Myocyte (in vitro differentiated cells): ENCODE measurements at regions not wholly inside any gene's neighbourhood (a gene's known extent, or its start where the extent isn't known, plus 50 kb on each side); places are given as distances from the start of the nearest gene placed in this dataset.

Experiments used
- DNase-seq: peaks from one replicate; pipeline ENCODE4 v3.0.0-alpha.2; 2012; ENCODE audit warnings: low read depth

- no peak for DNase-seq
Observed at GRCh38 chr20:22781869-22782268, 197.5 kb upstream of the FOXA2 start.

- DNase-seq, result no peak
Observed at GRCh38 chr20:22789676-22790075, 205.3 kb upstream of the FOXA2 start.

GRCh38 chr20:22791396-22791795, 207.0 kb upstream of the FOXA2 start:
- no peak for DNase-seq

DNA sequence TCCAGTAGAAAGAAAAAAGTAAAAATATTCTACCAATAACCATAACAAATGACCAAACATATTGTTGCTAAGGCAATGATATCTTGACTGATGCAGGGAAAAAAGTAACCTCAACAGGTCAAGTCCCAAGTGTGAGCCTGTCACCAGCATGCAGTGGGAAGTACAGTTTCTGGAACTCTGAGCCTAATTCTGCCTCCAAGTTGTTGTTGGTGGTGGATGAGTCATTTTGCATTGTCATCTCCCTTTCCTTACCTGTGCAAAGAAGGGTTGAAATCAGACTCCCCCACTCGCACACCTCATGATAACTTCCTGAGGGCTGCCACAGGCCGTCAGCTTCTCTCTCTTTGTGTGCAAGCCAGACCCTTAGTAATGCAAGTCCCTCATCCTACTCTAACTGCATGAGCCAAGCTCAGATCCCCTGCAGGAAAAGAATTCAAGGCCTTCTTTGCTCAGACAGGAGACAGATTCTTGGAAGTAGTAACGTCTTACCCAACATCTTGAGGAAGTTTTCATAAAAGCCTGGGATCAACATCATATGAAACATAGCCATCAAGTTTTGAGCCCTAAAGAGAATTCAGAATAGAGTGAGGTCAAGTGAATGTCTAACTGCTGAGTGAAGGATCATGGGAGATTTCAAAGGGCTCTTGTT, 207.6 kb upstream of the FOXA2 start:
- DNase-seq, result no peak

- no peak for DNase-seq
Observed at GRCh38 chr20:22794200-22794599, 209.8 kb upstream of the FOXA2 start.

GRCh38 chr20:22795433-22795832, 211.1 kb upstream of the FOXA2 start:
- DNase-seq, result no peak

DNA sequence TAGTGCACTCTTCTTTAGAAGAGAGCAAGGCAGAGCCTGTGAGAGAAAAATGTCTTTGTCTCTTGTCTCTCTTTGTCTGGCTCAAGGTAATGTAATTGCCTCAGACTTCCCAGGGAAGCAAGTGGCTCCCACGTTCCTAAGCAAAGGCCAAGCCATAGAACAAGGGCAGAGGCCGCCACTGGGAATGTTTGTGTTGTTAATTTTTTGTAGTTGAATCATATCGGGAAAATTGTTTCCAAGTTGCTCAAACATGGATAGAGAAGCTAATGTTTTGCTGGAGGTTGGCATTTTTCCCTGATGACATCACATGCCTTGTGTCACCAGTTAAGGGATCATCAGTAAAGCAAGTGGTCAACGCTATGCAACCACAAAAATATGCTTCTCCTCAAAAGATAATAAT, 211.5 kb upstream of the FOXA2 start:
- DNase-seq, result peak; percentile 92

GRCh38 chr20:22796469-22797077, 212.2 kb upstream of the FOXA2 start:
- peak; percentile 70 for DNase-seq

- no peak for DNase-seq
Observed at GRCh38 chr20:22797103-22797502, 212.7 kb upstream of the FOXA2 start.

GRCh38 chr20:22799687-22800086, 215.3 kb upstream of the FOXA2 start:
- DNase-seq, result peak; percentile 37

DNA sequence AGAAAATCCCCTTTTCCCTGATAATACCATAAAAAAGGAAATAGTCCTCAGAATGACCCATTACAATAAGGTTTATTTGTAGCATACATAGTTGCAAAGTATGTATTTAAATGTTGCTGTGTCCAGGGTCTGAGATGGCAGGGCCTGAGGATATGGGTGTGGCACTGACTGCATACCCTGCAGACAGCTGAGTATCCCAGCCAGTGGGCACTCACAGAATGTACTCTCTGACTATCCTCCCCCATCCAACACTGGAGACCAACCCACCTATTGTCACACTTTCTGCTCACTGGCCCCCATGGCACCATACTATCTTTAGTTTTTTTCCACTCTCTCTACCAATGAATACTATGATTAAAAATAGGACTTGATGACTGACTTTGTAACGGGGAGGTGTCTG, 215.8 kb upstream of the FOXA2 start:
- DNase-seq, result peak; percentile 94

DNA sequence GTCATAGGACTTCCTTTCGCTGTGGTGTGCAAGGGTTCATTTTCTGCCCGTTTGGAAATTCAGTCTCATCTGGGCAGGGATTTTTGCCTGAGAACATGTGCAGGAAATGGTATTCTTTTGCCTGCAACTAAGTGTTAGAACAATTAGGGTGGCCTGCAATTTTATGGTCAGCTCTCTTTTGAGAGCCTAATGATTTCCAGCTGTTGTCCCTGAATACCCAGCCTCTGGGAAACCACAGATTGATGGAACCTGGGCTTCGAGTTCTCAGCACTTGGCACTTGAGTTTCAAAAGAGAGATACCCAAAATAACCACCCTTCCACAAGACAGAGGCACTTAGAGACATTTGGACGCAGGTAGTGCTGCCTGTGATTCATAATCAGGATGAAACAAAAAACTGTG, 217.2 kb upstream of the FOXA2 start:
- peak; percentile 89 for DNase-seq

- DNase-seq, result peak; percentile 82
Observed at GRCh38 chr20:22802296-22802695, 217.9 kb upstream of the FOXA2 start.

DNA sequence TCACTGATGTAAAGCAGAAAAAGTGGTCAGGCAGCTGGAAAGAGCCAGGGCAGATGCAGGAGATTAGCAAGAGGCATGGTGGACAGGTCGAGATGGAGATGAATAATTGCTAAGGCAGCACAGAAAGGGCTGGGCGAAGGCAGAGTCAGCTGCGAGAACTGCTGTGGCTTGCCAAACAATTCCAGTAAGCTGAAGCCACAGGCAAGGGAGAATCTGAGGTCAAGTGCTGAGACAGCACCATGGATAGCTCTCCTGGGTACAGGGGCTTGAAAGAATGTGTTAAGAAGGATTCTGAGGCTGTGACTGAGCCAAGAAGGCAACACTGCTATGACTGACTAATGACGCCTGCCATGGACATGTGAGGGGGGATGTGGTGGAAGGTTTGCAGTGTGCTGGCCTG, 220.8 kb upstream of the FOXA2 start:
- DNase-seq, result peak; percentile 99

GRCh38 chr20:22805996-22806395, 221.6 kb upstream of the FOXA2 start:
- no peak for DNase-seq

GRCh38 chr20:22807045-22807444, 222.7 kb upstream of the FOXA2 start:
- no peak for DNase-seq

DNA sequence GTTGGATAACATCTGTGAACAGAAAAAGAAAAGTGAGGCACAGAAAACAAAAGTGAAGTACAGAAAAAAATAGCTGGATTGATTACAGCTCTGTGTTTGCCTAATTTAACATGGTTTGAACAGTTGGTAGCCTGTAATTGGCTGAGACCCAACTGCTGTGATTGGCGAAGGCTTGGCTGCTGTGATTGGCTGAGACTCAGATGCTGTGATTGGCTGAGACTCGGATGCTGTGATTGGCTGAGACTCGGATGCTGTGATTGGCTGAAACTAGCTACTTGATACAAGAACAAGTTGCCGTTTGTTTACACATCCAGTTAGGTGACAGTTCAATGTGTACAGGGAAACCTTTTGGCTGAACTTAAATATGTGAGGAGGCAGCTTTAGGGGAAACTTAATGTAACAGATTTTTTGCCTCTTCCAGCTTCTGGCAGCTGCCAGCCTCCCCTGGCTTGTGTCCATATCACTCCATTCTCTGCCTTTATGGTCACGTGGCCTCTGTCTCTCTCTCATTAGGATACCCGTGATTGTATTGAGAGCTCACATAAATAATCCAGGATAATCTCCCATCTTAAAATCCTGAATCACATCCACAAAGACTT, 223.4 kb upstream of the FOXA2 start:
- peak; percentile 45 for DNase-seq

DNA sequence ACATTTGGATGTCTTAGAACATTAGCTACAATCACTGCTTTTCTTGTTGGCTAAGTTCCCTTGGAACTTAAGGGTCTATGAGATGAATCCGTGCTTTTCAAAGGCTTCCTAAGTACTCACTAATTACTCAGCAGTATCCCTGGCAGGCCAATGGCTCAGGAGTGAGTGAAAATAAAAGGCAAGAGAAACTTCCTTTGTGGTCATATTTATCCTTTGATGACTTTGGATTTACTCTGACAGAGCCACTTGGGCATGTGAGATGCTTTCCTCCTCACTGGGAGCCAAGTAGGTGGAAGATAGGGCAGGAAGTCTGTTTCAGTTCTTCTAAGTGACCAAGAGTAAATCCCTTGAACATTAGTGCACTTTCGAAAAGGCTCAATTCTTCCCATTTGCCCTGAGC, 224.3 kb upstream of the FOXA2 start:
- no peak for DNase-seq

DNA sequence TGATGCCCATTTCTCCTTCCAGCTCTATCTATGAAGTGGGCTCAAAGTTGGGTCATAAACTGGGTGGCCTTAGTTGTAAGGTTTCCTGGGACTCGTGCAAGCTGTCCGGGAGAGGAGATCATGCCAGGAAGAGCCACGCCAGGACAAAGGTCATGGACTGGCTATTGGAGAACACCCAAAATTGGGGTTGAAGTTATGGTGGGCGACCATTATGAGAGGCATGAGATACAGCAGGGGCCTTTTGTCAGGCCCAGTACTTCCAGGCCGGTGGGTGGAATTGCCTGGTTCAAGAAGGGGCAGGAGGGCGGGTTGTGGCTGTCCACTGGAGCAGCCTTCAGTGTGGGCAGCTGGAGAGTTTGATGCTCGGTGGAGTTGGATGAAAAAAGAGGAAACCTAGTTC, 225.1 kb upstream of the SSTR4 start:
- DNase-seq, result no peak

DNA sequence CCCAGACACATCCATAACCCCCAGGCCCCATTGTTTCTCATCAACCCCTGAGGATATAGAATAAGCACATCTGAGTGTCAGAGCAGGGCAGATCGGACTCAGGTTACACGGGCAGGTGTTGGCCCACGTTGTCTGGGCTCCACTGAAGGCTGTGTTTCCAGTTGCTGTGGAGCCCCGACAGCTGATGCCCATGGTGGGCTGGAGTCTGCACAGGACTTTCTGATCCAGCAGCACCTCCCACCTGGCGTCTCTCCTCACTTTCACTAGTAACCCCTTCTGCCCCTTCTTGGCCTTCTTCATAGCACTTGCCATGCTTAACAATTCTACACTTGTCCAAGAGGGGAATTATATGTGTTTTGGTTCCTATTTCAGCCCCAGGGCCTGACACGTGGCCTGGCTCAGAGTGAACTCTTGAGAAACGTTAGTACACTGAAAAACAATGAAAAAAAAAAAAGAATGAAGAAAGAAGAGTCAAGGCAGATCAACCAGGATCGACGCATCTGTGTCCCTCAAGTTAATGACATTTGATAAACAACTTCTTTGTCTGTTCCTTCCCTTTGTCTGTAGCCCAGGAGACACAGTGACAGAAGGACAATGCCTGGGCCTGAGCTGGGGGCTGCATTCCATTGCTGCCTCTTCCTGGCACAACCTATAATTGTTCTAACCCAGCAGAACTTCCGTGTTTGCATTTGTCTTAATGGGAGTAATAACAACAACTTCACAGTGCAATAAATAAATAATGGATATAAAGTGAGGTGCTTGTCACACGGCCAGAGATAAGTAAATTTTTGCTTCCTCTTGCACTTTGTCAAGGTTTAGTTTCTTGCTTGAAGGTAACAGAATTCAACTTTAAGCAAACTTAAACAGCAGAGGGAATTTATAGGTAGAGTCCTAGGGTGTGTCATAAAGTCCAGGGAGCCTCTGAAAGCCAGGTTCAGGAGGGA, 224.2 kb upstream of the SSTR4 start:
- DNase-seq, result peak; percentile 72

- DNase-seq, result peak; percentile 56
Observed at GRCh38 chr20:22814471-22815205, 220.5 kb upstream of the SSTR4 start.
